ENCODE measurements at regions not wholly inside any gene's neighbourhood (a gene's known extent, or its start where the extent isn't known, plus 50 kb on each side); places are given as distances from the start of the nearest gene placed in this dataset.

- H3K36me3 ChIP-seq (ENCODE audit: insufficient read depth) = no peaks in the 10 kb centered on the region
- H3K4me3 ChIP-seq (ENCODE audit: low read depth, low read length) = no peak overlapping the region
- DNase-seq (ENCODE audit: extremely low spot score) = no peak
- no peak overlapping the region for H3K27ac ChIP-seq (ENCODE audit: low read depth)
- 89% methylated on average over 1 of the region's 1 CpG for WGBS
- no peaks in the 10 kb centered on the region for H3K4me1 ChIP-seq (ENCODE audit: insufficient read depth)
Measured at GRCh38 chr15:36265422-36265821, 314.0 kb upstream of the CDIN1 start.

GRCh38 chr15:36271048-36271447 lies 308.4 kb upstream of the CDIN1 start:
- no peak for DNase-seq (ENCODE audit: extremely low spot score)
- H3K36me3 ChIP-seq (ENCODE audit: insufficient read depth) = no peaks in the 10 kb centered on the region
- no peaks in the 10 kb centered on the region for H3K4me1 ChIP-seq (ENCODE audit: insufficient read depth)
- H3K27ac ChIP-seq (ENCODE audit: low read depth) = no peak overlapping the region
- no peak overlapping the region for H3K4me3 ChIP-seq (ENCODE audit: low read depth, low read length)
- WGBS = 81% methylated on average over 5 of the region's 5 CpGs

GRCh38 chr15:36275656-36276055 lies 303.8 kb upstream of the CDIN1 start:
- Histone ChIP-seq H3K27ac (ENCODE audit: low read depth) (no peak overlapping the region), H3K4me3 (ENCODE audit: low read depth, low read length) (no peak overlapping the region), H3K4me1 (ENCODE audit: insufficient read depth) (no peaks in the 10 kb centered on the region), H3K36me3 (ENCODE audit: insufficient read depth) (no peaks in the 10 kb centered on the region)
- DNase-seq (ENCODE audit: extremely low spot score) = no peak
- WGBS = 92% methylated on average over 2 of the region's 2 CpGs

- DNase-seq (ENCODE audit: extremely low spot score) = no peak
- WGBS = 70% methylated on average over 1 of the region's 1 CpG
- Histone ChIP-seq H3K36me3 (ENCODE audit: insufficient read depth) (peaks cover 2% of the 10 kb centered on the region), H3K4me1 (ENCODE audit: insufficient read depth) (no peaks in the 10 kb centered on the region), H3K27ac (ENCODE audit: low read depth) (no peak overlapping the region), H3K4me3 (ENCODE audit: low read depth, low read length) (no peak overlapping the region)
Measured at GRCh38 chr15:36278219-36278618, 301.2 kb upstream of the CDIN1 start.

GRCh38 chr15:36282821-36283220 lies 296.6 kb upstream of the CDIN1 start:
- Histone ChIP-seq H3K4me3 (ENCODE audit: low read depth, low read length) (no peak overlapping the region), H3K27ac (ENCODE audit: low read depth) (no peak overlapping the region), H3K36me3 (ENCODE audit: insufficient read depth) (peaks cover 2% of the 10 kb centered on the region), H3K4me1 (ENCODE audit: insufficient read depth) (no peaks in the 10 kb centered on the region)
- no peak for DNase-seq (ENCODE audit: extremely low spot score)
- 68% methylated on average over 1 of the region's 1 CpG for WGBS

- Histone ChIP-seq H3K4me1 (ENCODE audit: insufficient read depth) (no peaks in the 10 kb centered on the region), H3K27ac (ENCODE audit: low read depth) (no peak overlapping the region), H3K36me3 (ENCODE audit: insufficient read depth) (peaks cover 2% of the 10 kb centered on the region), H3K4me3 (ENCODE audit: low read depth, low read length) (no peak overlapping the region)
- no peak for DNase-seq (ENCODE audit: extremely low spot score)
Measured at GRCh38 chr15:36284911-36285310, 294.5 kb upstream of the CDIN1 start.

GRCh38 chr15:36291501-36291900 lies 287.9 kb upstream of the CDIN1 start:
- Histone ChIP-seq H3K36me3 (ENCODE audit: insufficient read depth) (no peaks in the 10 kb centered on the region), H3K4me1 (ENCODE audit: insufficient read depth) (no peaks in the 10 kb centered on the region), H3K4me3 (ENCODE audit: low read depth, low read length) (no peak overlapping the region), H3K27ac (ENCODE audit: low read depth) (no peak overlapping the region)
- WGBS = 85% methylated on average over 3 of the region's 3 CpGs
- DNase-seq (ENCODE audit: extremely low spot score) = no peak

- H3K4me1 ChIP-seq (ENCODE audit: insufficient read depth) = no peaks in the 10 kb centered on the region
- H3K27ac ChIP-seq (ENCODE audit: low read depth) = no peak overlapping the region
- H3K4me3 ChIP-seq (ENCODE audit: low read depth, low read length) = no peak overlapping the region
- H3K36me3 ChIP-seq (ENCODE audit: insufficient read depth) = no peaks in the 10 kb centered on the region
- DNase-seq (ENCODE audit: extremely low spot score) = no peak
- WGBS = 43% methylated on average over 1 of the region's 1 CpG
Measured at GRCh38 chr15:36294359-36294758, 285.1 kb upstream of the CDIN1 start.

- Histone ChIP-seq H3K4me3 (ENCODE audit: low read depth, low read length) (no peak overlapping the region), H3K36me3 (ENCODE audit: insufficient read depth) (no peaks in the 10 kb centered on the region), H3K27ac (ENCODE audit: low read depth) (no peak overlapping the region), H3K4me1 (ENCODE audit: insufficient read depth) (no peaks in the 10 kb centered on the region)
- no peak for DNase-seq (ENCODE audit: extremely low spot score)
- WGBS = 30% methylated on average over 5 of the region's 5 CpGs
Measured at GRCh38 chr15:36301947-36302346, 277.5 kb upstream of the CDIN1 start.

- Histone ChIP-seq H3K4me1 (ENCODE audit: insufficient read depth) (no peaks in the 10 kb centered on the region), H3K4me3 (ENCODE audit: low read depth, low read length) (no peak overlapping the region), H3K27ac (ENCODE audit: low read depth) (no peak overlapping the region), H3K36me3 (ENCODE audit: insufficient read depth) (no peaks in the 10 kb centered on the region)
- 83% methylated on average over 1 of the region's 1 CpG for WGBS
- DNase-seq (ENCODE audit: extremely low spot score) = no peak
Measured at GRCh38 chr15:36313021-36313420, 266.4 kb upstream of the CDIN1 start.

GRCh38 chr15:36313736-36314280 lies 265.6 kb upstream of the CDIN1 start:
- H3K27ac ChIP-seq (ENCODE audit: low read depth) = no peak overlapping the region
- DNase-seq (ENCODE audit: extremely low spot score) = no peak
- 56% methylated on average over 2 of the region's 2 CpGs for WGBS
- H3K4me1 ChIP-seq (ENCODE audit: insufficient read depth) = no peaks in the 10 kb centered on the region
- no peak overlapping the region for H3K4me3 ChIP-seq (ENCODE audit: low read depth, low read length)
- H3K36me3 ChIP-seq (ENCODE audit: insufficient read depth) = no peaks in the 10 kb centered on the region

- 97% methylated on average over 2 of the region's 2 CpGs for WGBS
- no peaks in the 10 kb centered on the region for H3K36me3 ChIP-seq (ENCODE audit: insufficient read depth)
- no peaks in the 10 kb centered on the region for H3K4me1 ChIP-seq (ENCODE audit: insufficient read depth)
- H3K4me3 ChIP-seq (ENCODE audit: low read depth, low read length) = no peak overlapping the region
- H3K27ac ChIP-seq (ENCODE audit: low read depth) = no peak overlapping the region
- no peak for DNase-seq (ENCODE audit: extremely low spot score)
Measured at GRCh38 chr15:36315649-36316048, 263.8 kb upstream of the CDIN1 start.

GRCh38 chr15:36323615-36324014 lies 255.8 kb upstream of the CDIN1 start:
- WGBS = 95% methylated on average over 3 of the region's 3 CpGs
- Histone ChIP-seq H3K36me3 (ENCODE audit: insufficient read depth) (no peaks in the 10 kb centered on the region), H3K4me1 (ENCODE audit: insufficient read depth) (no peaks in the 10 kb centered on the region), H3K4me3 (ENCODE audit: low read depth, low read length) (no peak overlapping the region), H3K27ac (ENCODE audit: low read depth) (no peak overlapping the region)
- no peak for DNase-seq (ENCODE audit: extremely low spot score)

GRCh38 chr15:36325206-36325605 lies 254.2 kb upstream of the CDIN1 start:
- no peak for DNase-seq (ENCODE audit: extremely low spot score)
- H3K4me1 ChIP-seq (ENCODE audit: insufficient read depth) = no peaks in the 10 kb centered on the region
- no peak overlapping the region for H3K27ac ChIP-seq (ENCODE audit: low read depth)
- H3K4me3 ChIP-seq (ENCODE audit: low read depth, low read length) = no peak overlapping the region
- WGBS = 79% methylated on average over 2 of the region's 2 CpGs
- no peaks in the 10 kb centered on the region for H3K36me3 ChIP-seq (ENCODE audit: insufficient read depth)

- no peaks in the 10 kb centered on the region for H3K4me1 ChIP-seq (ENCODE audit: insufficient read depth)
- H3K27ac ChIP-seq (ENCODE audit: low read depth) = no peak overlapping the region
- no peak for DNase-seq (ENCODE audit: extremely low spot score)
- no peak overlapping the region for H3K4me3 ChIP-seq (ENCODE audit: low read depth, low read length)
- H3K36me3 ChIP-seq (ENCODE audit: insufficient read depth) = no peaks in the 10 kb centered on the region
- 93% methylated on average over 9 of the region's 9 CpGs for WGBS
Measured at GRCh38 chr15:36329592-36329991, 249.8 kb upstream of the CDIN1 start.

Measured in urinary bladder (tissue), 3 donors.